ENCODE measurements at regions not wholly inside any gene's neighbourhood (a gene's known extent, or its start where the extent isn't known, plus 50 kb on each side); places are given as distances from the start of the nearest gene placed in this dataset.

GRCh38 chr4:101540336-101540735 lies 193.0 kb upstream of the PPP3CA start:
- TF ChIP-seq CTCF (optimal IDR thresholded peaks at IDR 0.05 in 1 of 3, IDR thresholded peaks at IDR 0.05 in 1 of 3, conservative IDR thresholded peaks at IDR 0.05 in 1 of 3; ENCODE audit: extremely low read depth in 1 of 3, insufficient read depth in 2 of 3, low read length in 3 of 3) (no peak), EZH2 (IDR thresholded peaks at IDR 0.05; ENCODE audit: low read length) (no peak)
